Neural progenitor cell (in vitro differentiated cells): ENCODE measurements at regions not wholly inside any gene's neighbourhood (a gene's known extent, or its start where the extent isn't known, plus 50 kb on each side); places are given as distances from the start of the nearest gene placed in this dataset.
A peak's percentile ranks its signal among the peaks of the same experiment; 100 is the strongest.

ENCODE experiments used
- DNase-seq: peaks from one replicate; pipeline ENCODE4 v3.0.0-alpha.2; 2016; ENCODE audit warnings: low spot score
- H2AFZ ChIP-seq: fragments of 200-600 bp; sonication (generic); replicated peaks from 2 replicates; pipeline ENCODE4 v1.6.1; 2016; ENCODE audit warnings: antibody characterized with exemption
- H3F3A ChIP-seq: fragments of 200-600 bp; sonication (generic); 2 replicates; pipeline ENCODE4 v1.6.1; 2016; ENCODE audit warnings: antibody characterized with exemption, low read depth
- H3K27ac ChIP-seq: fragments of 200-600 bp; sonication (generic); 2 replicates; pipeline ENCODE4 v1.5.1; 2016; ENCODE audit warnings: mild to moderate bottlenecking
- H3K27me3 ChIP-seq: fragments of 200-600 bp; sonication (generic); 2 replicates; pipeline ENCODE4 v1.6.1; 2016; ENCODE audit warnings: mild to moderate bottlenecking, moderate library complexity
- H3K36me3 ChIP-seq: fragments of 200-600 bp; sonication (generic); 2 replicates; pipeline ENCODE4 v1.5.1; 2016
- H3K4me1 ChIP-seq: fragments of 200-600 bp; sonication (generic); 2 replicates; pipeline ENCODE4 v1.6.1; 2016; ENCODE audit warnings: mixed run types
- H3K4me2 ChIP-seq: fragments of 200-600 bp; sonication (generic); 2 replicates; pipeline ENCODE4 v1.6.1; 2016
- H3K4me3 ChIP-seq: fragments of 200-600 bp; sonication (generic); 2 replicates; pipeline ENCODE4 v1.5.1; 2016
- H3K79me2 ChIP-seq: fragments of 200-600 bp; sonication (generic); 2 replicates; pipeline ENCODE4 v1.6.1; 2016; ENCODE audit warnings: low read depth
- H3K9ac ChIP-seq: fragments of 200-600 bp; sonication (generic); 2 replicates; pipeline ENCODE4 v1.6.1; 2016
- H3K9me3 ChIP-seq: fragments of 200-600 bp; sonication (generic); 2 replicates; pipeline ENCODE4 v1.5.1; 2016; ENCODE audit warnings: low read depth
- H4K20me1 ChIP-seq: fragments of 200-600 bp; sonication (generic); 2 replicates; pipeline ENCODE4 v1.6.1; 2016; ENCODE audit warnings: low read depth
- H3K27ac Mint-ChIP-seq: 3 replicates; pipeline ENCODE4 v1.8.0; 2021; ENCODE audit warnings: mixed read lengths
- H3K27me3 Mint-ChIP-seq: 2 replicates; pipeline ENCODE4 v1.8.0; 2022; ENCODE audit warnings: low read depth, mild to moderate bottlenecking, inconsistent platforms, moderate library complexity, mixed read lengths; ENCODE audit not compliant: insufficient read depth
- H3K36me3 Mint-ChIP-seq: 3 replicates; pipeline ENCODE4 v1.8.0; 2021; ENCODE audit warnings: mixed read lengths
- H3K4me1 Mint-ChIP-seq: 3 replicates; pipeline ENCODE4 v1.8.0; 2021; ENCODE audit warnings: mixed read lengths
- H3K4me3 Mint-ChIP-seq: 3 replicates; pipeline ENCODE4 v1.8.0; 2021; ENCODE audit warnings: mild to moderate bottlenecking, moderate library complexity, mixed read lengths
- H3K9me3 Mint-ChIP-seq: 3 replicates; pipeline ENCODE4 v1.8.0; 2020; ENCODE audit warnings: mixed read lengths
- EZH2 ChIP-seq: fragments of 200-600 bp; sonication (generic); IDR thresholded peaks from 2 replicates; pipeline ENCODE4 v1.6.1; 2017; ENCODE audit warnings: antibody characterized with exemption, mild to moderate bottlenecking, moderate library complexity
- EZH2phosphoT487 ChIP-seq: fragments of 200-600 bp; sonication (generic); IDR thresholded peaks from 2 replicates; pipeline ENCODE4 v1.6.1; 2017; ENCODE audit warnings: antibody characterized with exemption
- TF ChIP-seq, protein P1 (sequence below): fragments of 200-600 bp; sonication (generic); IDR thresholded peaks from 2 replicates; pipeline ENCODE4 v1.5.1; 2017; ENCODE audit warnings: antibody characterized with exemption, mild to moderate bottlenecking

DNA sequence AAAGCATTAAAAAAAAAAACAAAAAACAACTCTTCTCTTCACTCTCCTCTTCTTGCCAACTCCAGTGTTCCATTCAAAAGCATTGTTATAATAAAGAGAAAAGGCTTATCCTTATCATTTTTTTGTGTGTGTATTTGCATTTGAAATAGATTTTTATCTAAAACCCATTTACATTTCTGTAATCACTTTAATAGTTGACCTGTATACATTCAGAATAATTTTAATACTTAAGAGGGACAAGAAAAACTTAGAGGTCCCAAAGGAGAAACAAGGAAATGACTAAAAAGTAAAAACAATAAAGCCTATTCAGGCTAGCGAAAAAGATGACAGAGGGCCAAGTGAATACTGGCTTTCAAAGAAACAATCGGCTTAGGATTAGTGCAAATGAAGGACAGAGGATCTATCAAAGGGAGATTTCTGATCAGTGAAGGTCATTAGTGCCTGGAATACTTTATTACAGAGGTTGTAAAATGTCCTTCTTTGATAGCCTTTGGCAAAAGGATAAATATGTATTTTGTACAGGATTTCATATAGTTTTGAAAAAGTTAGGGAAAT is 808.3 kb downstream of the RPA4 start:
- Mint-ChIP-seq H3K27ac (peak overlapping the region; percentile 16), H3K27me3 (no peaks in the 10 kb centered on the region), H3K36me3 (peaks cover 6% of the 10 kb centered on the region), H3K4me3 (no peak overlapping the region), H3K4me1 (peaks cover 20% of the 10 kb centered on the region), H3K9me3 (peaks cover 31% of the 10 kb centered on the region)
- H3K9me3 ChIP-seq: no peaks in the 10 kb centered on the region
- H4K20me1 ChIP-seq: no peaks in the 10 kb centered on the region
- no peak overlapping the region for H3K27ac ChIP-seq
- peak overlapping the region; percentile 12 for H3K4me2 ChIP-seq
- H3K27me3 ChIP-seq: no peaks in the 10 kb centered on the region
- peaks cover 34% of the 10 kb centered on the region for H3K4me1 ChIP-seq
- H3K36me3 ChIP-seq: no peaks in the 10 kb centered on the region
- H2AFZ ChIP-seq: no peak overlapping the region
- peak; percentile 62 for DNase-seq
- H3F3A ChIP-seq: peaks cover 18% of the 10 kb centered on the region
- H3K79me2 ChIP-seq: no peaks in the 10 kb centered on the region
- H3K4me3 ChIP-seq: no peak overlapping the region
- H3K9ac ChIP-seq: no peak overlapping the region
- TF ChIP-seq EZH2 (no peak), EZH2phosphoT487 (no peak)
- TF ChIP-seq, protein P1, sequence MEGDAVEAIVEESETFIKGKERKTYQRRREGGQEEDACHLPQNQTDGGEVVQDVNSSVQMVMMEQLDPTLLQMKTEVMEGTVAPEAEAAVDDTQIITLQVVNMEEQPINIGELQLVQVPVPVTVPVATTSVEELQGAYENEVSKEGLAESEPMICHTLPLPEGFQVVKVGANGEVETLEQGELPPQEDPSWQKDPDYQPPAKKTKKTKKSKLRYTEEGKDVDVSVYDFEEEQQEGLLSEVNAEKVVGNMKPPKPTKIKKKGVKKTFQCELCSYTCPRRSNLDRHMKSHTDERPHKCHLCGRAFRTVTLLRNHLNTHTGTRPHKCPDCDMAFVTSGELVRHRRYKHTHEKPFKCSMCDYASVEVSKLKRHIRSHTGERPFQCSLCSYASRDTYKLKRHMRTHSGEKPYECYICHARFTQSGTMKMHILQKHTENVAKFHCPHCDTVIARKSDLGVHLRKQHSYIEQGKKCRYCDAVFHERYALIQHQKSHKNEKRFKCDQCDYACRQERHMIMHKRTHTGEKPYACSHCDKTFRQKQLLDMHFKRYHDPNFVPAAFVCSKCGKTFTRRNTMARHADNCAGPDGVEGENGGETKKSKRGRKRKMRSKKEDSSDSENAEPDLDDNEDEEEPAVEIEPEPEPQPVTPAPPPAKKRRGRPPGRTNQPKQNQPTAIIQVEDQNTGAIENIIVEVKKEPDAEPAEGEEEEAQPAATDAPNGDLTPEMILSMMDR: no peak

DNA sequence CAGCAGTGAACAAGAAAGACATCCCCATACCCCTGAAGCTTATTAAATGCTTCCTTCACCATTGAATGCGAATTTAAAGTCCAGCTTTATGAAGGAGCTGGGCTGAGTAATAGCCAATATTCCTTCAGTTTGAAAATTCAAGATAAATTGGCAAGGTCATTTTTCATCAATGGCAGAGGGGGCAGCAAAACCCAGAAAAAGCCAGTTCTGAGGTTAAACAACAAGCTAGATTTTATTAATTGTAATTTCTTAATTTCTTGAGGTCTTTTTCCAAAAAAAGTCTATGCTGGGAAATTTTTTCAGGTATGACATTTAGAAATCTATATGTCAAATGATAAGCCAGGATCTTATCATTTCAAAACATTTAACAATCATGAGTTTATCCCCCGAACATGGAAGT is 808.9 kb downstream of the RPA4 start:
- H3K9ac ChIP-seq: no peak overlapping the region
- peaks cover under 1% of the 10 kb centered on the region for H3K36me3 ChIP-seq
- no peak overlapping the region for H3K4me3 Mint-ChIP-seq
- peaks cover 33% of the 10 kb centered on the region for H3K9me3 Mint-ChIP-seq
- no peaks in the 10 kb centered on the region for H4K20me1 ChIP-seq
- no peak overlapping the region for H3K4me3 ChIP-seq
- H3K27ac ChIP-seq: peak overlapping the region; percentile 40
- H3F3A ChIP-seq: peaks cover 18% of the 10 kb centered on the region
- H3K27ac Mint-ChIP-seq: no peak overlapping the region
- H3K79me2 ChIP-seq: no peaks in the 10 kb centered on the region
- peaks cover 20% of the 10 kb centered on the region for H3K4me1 Mint-ChIP-seq
- no peak overlapping the region for H2AFZ ChIP-seq
- H3K36me3 Mint-ChIP-seq: peaks cover 6% of the 10 kb centered on the region
- no peaks in the 10 kb centered on the region for H3K27me3 Mint-ChIP-seq
- peaks cover 34% of the 10 kb centered on the region for H3K4me1 ChIP-seq
- no peaks in the 10 kb centered on the region for H3K27me3 ChIP-seq
- TF ChIP-seq, protein P1: peak; percentile 25
- TF ChIP-seq EZH2: no peak
- H3K9me3 ChIP-seq: no peaks in the 10 kb centered on the region
- DNase-seq: no peak
- H3K4me2 ChIP-seq: peak overlapping the region; percentile 12

DNA sequence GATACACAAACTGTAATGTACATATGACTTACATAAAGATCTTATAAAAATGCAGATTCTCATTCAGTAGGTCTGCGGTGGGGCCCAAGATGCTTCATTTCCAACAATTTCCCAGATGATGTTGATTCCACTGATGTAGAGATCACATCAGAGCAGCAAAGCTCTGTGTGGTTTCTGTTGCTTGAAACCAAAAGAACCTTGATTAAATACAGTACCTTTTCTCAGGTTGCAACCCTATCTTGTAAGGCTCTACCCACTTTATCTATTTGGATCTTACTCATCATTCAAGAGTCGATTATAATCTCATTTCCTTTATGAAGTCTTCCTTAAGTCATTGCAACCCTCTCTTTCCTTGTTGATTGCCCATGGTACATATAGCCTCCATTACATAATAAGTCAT is 816.8 kb downstream of the RPA4 start:
- TF ChIP-seq, protein P1: no peak
- no peak for TF ChIP-seq EZH2phosphoT487
- no peak for TF ChIP-seq EZH2
- Histone ChIP-seq H3K4me2 (no peak overlapping the region), H3K27me3 (no peaks in the 10 kb centered on the region), H3K27ac (no peak overlapping the region), H3K4me3 (no peak overlapping the region), H4K20me1 (no peaks in the 10 kb centered on the region), H3K79me2 (no peaks in the 10 kb centered on the region), H3K9ac (no peak overlapping the region), H3F3A (peaks cover 4% of the 10 kb centered on the region), H3K36me3 (peaks cover 3% of the 10 kb centered on the region), H3K9me3 (no peaks in the 10 kb centered on the region), H3K4me1 (peaks cover 4% of the 10 kb centered on the region), H2AFZ (no peak overlapping the region)
- H3K9me3 Mint-ChIP-seq: peaks cover 32% of the 10 kb centered on the region
- no peaks in the 10 kb centered on the region for H3K4me1 Mint-ChIP-seq
- DNase-seq: no peak
- no peak overlapping the region for H3K27ac Mint-ChIP-seq
- H3K36me3 Mint-ChIP-seq: peaks cover 9% of the 10 kb centered on the region
- H3K4me3 Mint-ChIP-seq: no peak overlapping the region
- peaks cover 4% of the 10 kb centered on the region for H3K27me3 Mint-ChIP-seq
